ENCODE measurements at regions not wholly inside any gene's neighbourhood (a gene's known extent, or its start where the extent isn't known, plus 50 kb on each side); places are given as distances from the start of the nearest gene placed in this dataset.
A peak's percentile ranks its signal among the peaks of the same experiment; 100 is the strongest.
"Not testable (repeated sequence)": the region's sequence is repeated elsewhere in the genome, so short reads cannot be mapped to it uniquely, and the experiment has no call there.

- no peak for TF ChIP-seq CTCF (conservative IDR thresholded peaks at IDR 0.05; ENCODE audit: low read depth, low read length)
- no peak overlapping the region for H3K4me3 ChIP-seq (ENCODE audit: low read length)
- no peak for DNase-seq (ENCODE audit: low read depth)
Observed at GRCh38 chr11:119586181-119586580, 142.8 kb downstream of the NECTIN1 start.

- TF ChIP-seq CTCF (conservative IDR thresholded peaks at IDR 0.05; ENCODE audit: low read depth, low read length), result no peak
- H3K4me3 ChIP-seq (ENCODE audit: low read length), result peak overlapping the region; percentile 61
- no peak for DNase-seq (ENCODE audit: low read depth)
Observed at GRCh38 chr11:119585043-119585781, 143.8 kb downstream of the NECTIN1 start.

- DNase-seq (ENCODE audit: low read depth), result no peak
Observed at GRCh38 chr11:119584193-119585042, 144.6 kb downstream of the NECTIN1 start.

GRCh38 chr11:119583585-119583984 lies 145.4 kb downstream of the NECTIN1 start:
- no peak for DNase-seq (ENCODE audit: low read depth)
- H3K4me3 ChIP-seq (ENCODE audit: low read length), result no peak overlapping the region
- TF ChIP-seq CTCF (conservative IDR thresholded peaks at IDR 0.05; ENCODE audit: low read depth, low read length), result no peak

More at GRCh38 chr11:119584193-119585042, 144.6 kb downstream of the NECTIN1 start:
- no peak for TF ChIP-seq CTCF (conservative IDR thresholded peaks at IDR 0.05; ENCODE audit: low read depth, low read length)
- peak overlapping the region; percentile 61 for H3K4me3 ChIP-seq (ENCODE audit: low read length)

- not testable (repeated sequence) for DNase-seq (ENCODE audit: low read depth); H3K4me3 ChIP-seq (ENCODE audit: low read length)
Observed at GRCh38 chr11:119581396-119581795, 147.6 kb downstream of the NECTIN1 start.

GRCh38 chr11:119580751-119581150 lies 148.2 kb downstream of the NECTIN1 start:
- no peak for TF ChIP-seq CTCF (conservative IDR thresholded peaks at IDR 0.05; ENCODE audit: low read depth, low read length)
- no peak overlapping the region for H3K4me3 ChIP-seq (ENCODE audit: low read length)
- DNase-seq (ENCODE audit: low read depth), result no peak

- DNase-seq (ENCODE audit: low read depth), result no peak
- TF ChIP-seq CTCF (conservative IDR thresholded peaks at IDR 0.05; ENCODE audit: low read depth, low read length), result no peak
- H3K4me3 ChIP-seq (ENCODE audit: low read length), result no peak overlapping the region
Observed at GRCh38 chr11:119580081-119580480, 148.9 kb downstream of the NECTIN1 start.
